Progenitor cell of endocrine pancreas (in vitro differentiated cells): ENCODE measurements at regions not wholly inside any gene's neighbourhood (a gene's known extent, or its start where the extent isn't known, plus 50 kb on each side); places are given as distances from the start of the nearest gene placed in this dataset.

Source experiments
- DNase-seq: peaks from one replicate; pipeline ENCODE4 v3.0.0; 2021; ENCODE audit warnings: low spot score; ENCODE audit not compliant: unreplicated experiment
- H3K27ac Mint-ChIP-seq: 2 replicates; pipeline ENCODE4 v1.8.0; 2021; ENCODE audit warnings: mild to moderate bottlenecking, moderate library complexity, mixed read lengths
- H3K27me3 Mint-ChIP-seq: 2 replicates; pipeline ENCODE4 v1.8.0; 2021; ENCODE audit warnings: mixed read lengths
- H3K36me3 Mint-ChIP-seq: 2 replicates; pipeline ENCODE4 v1.8.0; 2022; ENCODE audit warnings: mixed read lengths; ENCODE audit not compliant: insufficient read depth
- H3K4me1 Mint-ChIP-seq: 2 replicates; pipeline ENCODE4 v1.8.0; 2021; ENCODE audit warnings: low read depth, mixed read lengths
- H3K4me3 Mint-ChIP-seq: 2 replicates; pipeline ENCODE4 v1.8.0; 2021; ENCODE audit warnings: low read depth, mild to moderate bottlenecking, moderate library complexity, mixed read lengths
- H3K9me3 Mint-ChIP-seq: 2 replicates; pipeline ENCODE4 v1.8.0; 2021; ENCODE audit warnings: low read depth, mixed read lengths
- CTCF ChIP-seq: fragments of 200-600 bp; sonication (generic); IDR thresholded peaks from one replicate; pipeline ENCODE4 v1.5.0; 2021; ENCODE audit warnings: antibody characterized with exemption, mild to moderate bottlenecking; ENCODE audit not compliant: unreplicated experiment

- no peak for TF ChIP-seq CTCF
- DNase-seq: no peak
- H3K36me3 Mint-ChIP-seq: no peaks in the 10 kb centered on the region
- H3K4me1 Mint-ChIP-seq: no peaks in the 10 kb centered on the region
- H3K9me3 Mint-ChIP-seq: peaks cover 2% of the 10 kb centered on the region
- no peak overlapping the region for H3K4me3 Mint-ChIP-seq
- no peak overlapping the region for H3K27ac Mint-ChIP-seq
- no peaks in the 10 kb centered on the region for H3K27me3 Mint-ChIP-seq
These were observed 1143.2 kb upstream of the CDH6 start for GRCh38 chr5:30050056-30050815.

GRCh38 chr5:30042677-30043076 is 1150.8 kb upstream of the CDH6 start:
- Mint-ChIP-seq H3K36me3 (no peaks in the 10 kb centered on the region), H3K27ac (no peak overlapping the region), H3K27me3 (no peaks in the 10 kb centered on the region), H3K4me1 (no peaks in the 10 kb centered on the region), H3K4me3 (no peak overlapping the region), H3K9me3 (no peaks in the 10 kb centered on the region)
- no peak for TF ChIP-seq CTCF
- DNase-seq: no peak

GRCh38 chr5:30041831-30042385 is 1151.6 kb upstream of the CDH6 start:
- Mint-ChIP-seq H3K4me1 (no peaks in the 10 kb centered on the region), H3K27ac (no peak overlapping the region), H3K27me3 (no peaks in the 10 kb centered on the region), H3K36me3 (no peaks in the 10 kb centered on the region), H3K4me3 (no peak overlapping the region), H3K9me3 (no peaks in the 10 kb centered on the region)
- no peak for TF ChIP-seq CTCF
- DNase-seq: no peak

GRCh38 chr5:30041291-30041690 is 1152.2 kb upstream of the CDH6 start:
- Mint-ChIP-seq H3K4me3 (no peak overlapping the region), H3K9me3 (no peaks in the 10 kb centered on the region), H3K4me1 (no peaks in the 10 kb centered on the region), H3K36me3 (no peaks in the 10 kb centered on the region), H3K27me3 (no peaks in the 10 kb centered on the region), H3K27ac (no peak overlapping the region)
- no peak for DNase-seq
- TF ChIP-seq CTCF: no peak

GRCh38 chr5:30040488-30041118 is 1152.9 kb upstream of the CDH6 start:
- Mint-ChIP-seq H3K9me3 (peaks cover 3% of the 10 kb centered on the region), H3K4me3 (no peak overlapping the region), H3K27me3 (no peaks in the 10 kb centered on the region), H3K27ac (no peak overlapping the region), H3K36me3 (no peaks in the 10 kb centered on the region), H3K4me1 (no peaks in the 10 kb centered on the region)
- peak; percentile 46 for DNase-seq
- TF ChIP-seq CTCF: peak; percentile 81
